ENCODE measurements at regions not wholly inside any gene's neighbourhood (a gene's known extent, or its start where the extent isn't known, plus 50 kb on each side); places are given as distances from the start of the nearest gene placed in this dataset.

GRCh38 chr5:62143268-62144229, 162.5 kb upstream of the KIF2A start:
- Histone ChIP-seq H3K9me1 (replicated peaks; ENCODE audit: control insufficient read depth, extremely low read depth, insufficient read depth, low read length) (no peaks in the 10 kb centered on the region), H4K20me1 (replicated peaks; ENCODE audit: control insufficient read depth, extremely low read depth, insufficient read depth, low read length) (no peaks in the 10 kb centered on the region), H3K4me1 (ENCODE audit: control insufficient read depth, extremely low read depth, insufficient read depth, low read length) (peaks cover 3% of the 10 kb centered on the region), H3K4me3 (replicated peaks in 1 of 3; ENCODE audit: insufficient read depth in 1 of 3, low read depth in 1 of 3, low read length in 3 of 3) (no peak overlapping the region), H3K27me3 (ENCODE audit: control insufficient read depth in 2 of 2, insufficient read depth in 2 of 2, low read length in 2 of 2) (peaks cover 13 to 33% of the 10 kb centered on the region in 2 experiments), H3K79me2 (ENCODE audit: control insufficient read depth, insufficient read depth, low read length) (no peaks in the 10 kb centered on the region), H3K9ac (replicated peaks; ENCODE audit: extremely low read depth, insufficient read depth, low read length) (no peak overlapping the region), H3K27ac (ENCODE audit: insufficient read depth, low read depth, low read length) (no peak overlapping the region), H2AFZ (ENCODE audit: low read depth, low read length) (no peak overlapping the region), H3K4me2 (ENCODE audit: insufficient read depth, low read length) (no peak overlapping the region), H3K9me3 (replicated peaks; ENCODE audit: control insufficient read depth, insufficient read depth, low read length) (no peaks in the 10 kb centered on the region), H3K36me3 (ENCODE audit: control insufficient read depth in 2 of 2, extremely low read depth in 1 of 2, insufficient read depth in 2 of 2, low read length in 2 of 2) (no peaks in the 10 kb centered on the region)
- ChIA-PET POLR2A (interaction anchor here (0.6 kb wide), 1 partner anchor 17 kb away, joined by 3 read pairs; no protein-coding TSS in a partner anchor), CTCF (interaction anchor here (0.6 to 1.6 kb wide), 49 partner anchors 8 to 1469 kb away, joined by 3 to 37 read pairs (median 4); partner anchors contain the start of genes DEPDC1B and KIF2A)
- intact Hi-C loops (cut with micrococcal nuclease): loop anchor here (2.0 to 5.0 kb wide), 2 partner anchors 1086 to 1185 kb away; no protein-coding TSS in a partner anchor
- dilution Hi-C loops (cut with MboI; ENCODE audit: extremely low pct_ligation_motif_present, low sequenced_read_pairs): no loop called here
- BruUV-seq (replicated peaks): no TSS peak
- no peak for TF ChIP-seq FOS (IDR thresholded peaks at IDR 0.05; ENCODE audit: borderline replicate concordance, insufficient read depth, low read length)
- TF ChIP-seq JUN (IDR thresholded peaks at IDR 0.05; ENCODE audit: borderline replicate concordance, insufficient read depth, insufficient read length, low read depth): no peak
- peak; percentile 41 to 47 for TF ChIP-seq CTCF (IDR thresholded peaks at IDR 0.05; ENCODE audit: extremely low read depth in 1 of 2, insufficient read depth in 1 of 2, low read depth in 1 of 2, low read length in 2 of 2)
- TF ChIP-seq MAX (IDR thresholded peaks at IDR 0.05; ENCODE audit: insufficient read depth, insufficient read length): no peak
- peak; percentile 44 for TF ChIP-seq EZH2 (IDR thresholded peaks at IDR 0.05; ENCODE audit: borderline replicate concordance, low read depth, low read length, severe bottlenecking)
- no peak for TF ChIP-seq GATA2 (IDR thresholded peaks at IDR 0.05; ENCODE audit: insufficient read depth, insufficient read length, low read depth, low read length)
- TF ChIP-seq POLR2A (IDR thresholded peaks at IDR 0.05; ENCODE audit: low read depth, low read length): no peak
- peak; percentile 33 for DNase-seq (ENCODE audit: low read depth, low spot score)
- FAIRE-seq: peak; percentile 76
